ENCODE measurements at regions not wholly inside any gene's neighbourhood (a gene's known extent, or its start where the extent isn't known, plus 50 kb on each side); places are given as distances from the start of the nearest gene placed in this dataset.
"Not testable (repeated sequence)": the region's sequence is repeated elsewhere in the genome, so short reads cannot be mapped to it uniquely, and the experiment has no call there.

DNA sequence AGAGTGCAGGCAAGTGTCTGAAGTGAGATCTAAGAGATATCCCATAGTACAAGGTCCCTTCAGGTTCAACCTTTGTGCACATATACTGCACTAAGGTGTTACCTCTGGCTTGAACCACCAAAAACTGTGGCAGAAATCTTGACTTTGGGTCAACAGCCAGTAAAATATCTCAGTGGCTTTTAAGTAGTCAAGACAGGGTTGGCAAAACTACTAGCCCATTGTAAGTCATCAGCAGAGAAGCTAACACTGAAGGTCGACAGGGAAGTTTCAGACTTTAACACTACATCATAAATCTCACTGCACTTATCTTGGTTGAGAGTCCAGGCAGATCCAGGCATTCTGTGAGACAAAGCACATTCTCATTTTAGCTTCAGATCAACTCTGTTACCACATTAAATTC lies 1684.7 kb downstream of the HACE1 start:
- DNase-seq (ENCODE audit: low read depth in 2 of 2): no peak

DNA sequence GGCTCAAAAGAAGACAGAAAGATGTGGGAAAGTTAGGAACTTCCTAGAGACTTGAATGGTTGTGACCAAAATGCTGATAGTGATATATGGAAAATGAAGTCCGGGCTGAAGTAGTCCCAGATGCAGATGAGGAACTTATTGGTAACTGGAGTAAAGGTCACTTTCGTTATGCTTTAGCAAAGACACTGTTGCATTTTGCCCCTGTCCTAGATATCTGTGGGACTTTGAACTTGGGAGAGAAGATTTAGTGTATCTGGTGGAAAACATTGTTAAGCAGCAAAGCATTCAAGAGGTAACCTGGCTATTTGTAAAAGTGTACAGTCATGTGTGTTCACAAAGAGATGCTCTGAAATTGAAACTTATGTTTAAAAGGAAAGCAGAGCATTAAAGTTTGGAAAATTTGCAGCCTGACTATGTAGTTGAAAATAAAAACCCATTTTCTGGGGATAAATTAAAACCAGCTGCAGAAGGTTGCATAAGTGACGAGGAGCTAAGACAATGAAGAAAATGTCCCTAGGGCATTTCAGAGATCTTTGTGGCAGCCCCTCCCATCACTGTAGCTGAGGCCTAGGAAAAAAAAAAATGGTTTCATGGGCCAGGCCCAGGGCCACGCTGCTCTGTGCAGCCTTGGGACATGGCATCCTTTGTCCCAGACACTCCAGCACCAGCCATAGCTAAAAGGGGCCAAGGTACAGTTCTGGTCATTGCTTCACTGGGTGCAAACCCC lies 1692.2 kb downstream of the HACE1 start:
- DNase-seq (ENCODE audit: low read depth in 2 of 2): no peak

DNA sequence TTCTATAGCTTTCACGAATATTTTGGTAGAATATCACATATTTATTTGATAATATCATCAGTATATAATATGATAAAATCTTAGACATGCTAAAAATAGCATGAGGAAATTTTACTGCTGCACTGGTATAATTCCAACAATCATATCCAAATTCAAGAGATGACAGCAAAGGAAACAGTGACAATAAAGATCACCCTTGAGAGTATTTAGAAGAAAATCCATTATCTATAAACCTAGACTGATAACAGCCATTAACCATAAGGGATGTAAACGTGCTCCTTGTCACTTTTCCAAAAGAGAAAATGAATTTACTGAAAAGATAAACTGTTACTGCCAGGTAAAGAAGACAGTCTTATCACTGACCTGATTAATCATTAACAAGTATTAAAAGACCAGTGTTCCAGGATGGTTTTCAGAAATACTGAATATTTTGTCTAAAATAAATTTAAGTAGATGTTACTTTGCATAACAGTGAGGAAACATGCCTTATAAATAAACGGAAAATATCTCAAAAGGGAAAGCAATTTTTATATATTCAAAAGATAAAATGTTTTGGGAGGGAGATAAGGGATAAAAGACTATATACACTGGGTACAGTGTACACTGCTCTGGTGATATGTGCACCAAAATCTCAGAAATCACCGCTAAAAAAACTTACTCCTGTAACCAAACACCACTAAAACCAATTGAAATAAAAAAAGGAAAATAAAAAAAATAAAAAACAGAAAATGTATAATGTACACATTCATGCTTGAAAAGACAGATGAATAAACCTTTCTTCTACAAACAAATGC lies 1704.7 kb downstream of the HACE1 start:
- no peak for DNase-seq (ENCODE audit: low read depth in 2 of 2)

DNA sequence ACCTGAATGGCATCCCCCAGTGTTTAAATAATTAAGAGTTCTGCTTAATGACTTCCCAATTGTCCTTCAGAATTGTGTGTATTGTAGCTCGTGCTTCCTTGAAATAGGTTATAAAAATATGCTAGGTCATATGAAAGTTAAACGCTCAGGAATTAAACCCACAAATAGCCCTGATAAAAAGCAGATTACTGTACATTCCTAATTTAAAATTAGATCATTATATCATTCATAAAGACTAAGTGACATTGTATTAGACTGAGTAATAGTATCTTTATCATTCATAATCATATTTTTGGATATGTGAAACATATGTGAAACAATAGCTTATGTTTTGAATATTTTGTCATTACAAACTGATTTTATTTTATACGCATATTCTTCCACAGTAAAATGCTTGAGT lies 1706.7 kb downstream of the HACE1 start:
- no peak for DNase-seq (ENCODE audit: low read depth in 2 of 2)

DNA sequence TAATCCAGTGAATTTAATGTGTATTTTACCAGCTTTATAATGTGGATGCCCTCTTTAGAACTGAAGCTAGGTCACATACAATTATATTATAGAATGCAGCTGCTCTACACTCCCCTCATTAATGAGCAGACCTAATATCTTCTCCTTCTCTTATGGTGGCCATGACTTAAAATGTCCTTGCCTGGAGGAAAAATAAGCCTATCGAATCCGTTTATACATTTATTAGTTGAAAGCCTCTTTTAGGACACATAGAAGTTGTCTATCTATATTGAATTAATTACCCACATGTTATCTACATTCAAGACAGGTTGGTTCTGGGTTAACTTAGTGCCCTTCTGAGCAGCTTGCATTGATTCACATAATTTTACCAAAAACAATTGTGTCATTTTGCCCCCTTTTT lies 1716.8 kb downstream of the HACE1 start:
- DNase-seq (ENCODE audit: low read depth in 2 of 2): no peak

DNA sequence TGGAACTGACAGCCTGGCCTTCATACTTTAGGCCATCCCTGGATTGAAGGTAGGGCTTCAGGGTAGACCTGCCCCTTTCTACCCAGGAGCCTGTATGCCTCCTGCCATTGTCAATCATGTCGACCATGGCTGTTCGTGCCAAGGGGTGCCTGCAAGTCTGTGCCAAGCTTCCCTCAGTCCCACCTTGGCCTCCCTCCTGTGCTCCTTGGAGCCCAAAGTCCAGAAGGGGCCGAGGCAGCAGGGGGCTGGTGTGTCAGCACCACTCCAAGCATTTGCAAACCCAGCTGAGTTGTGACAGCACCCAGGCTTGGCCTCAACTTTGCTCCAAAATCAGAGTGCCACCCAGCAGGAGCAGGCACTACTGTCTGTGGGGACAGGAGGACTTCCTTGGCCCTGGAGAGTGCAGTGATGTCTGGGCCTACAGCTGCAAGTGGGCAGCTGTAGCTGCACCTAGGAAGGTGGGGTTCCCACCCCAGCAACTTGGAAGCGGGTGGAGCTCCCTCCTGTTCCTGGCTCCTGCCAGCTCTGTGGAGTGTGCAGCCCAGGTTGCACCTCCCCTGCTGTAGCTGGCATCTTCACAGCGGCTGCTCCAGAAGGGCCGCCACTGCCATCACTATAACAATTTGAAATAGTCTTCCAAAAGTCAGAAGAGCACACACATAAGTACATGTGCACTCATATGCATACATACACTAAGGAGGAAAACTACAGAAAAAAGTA lies 1719.3 kb downstream of the HACE1 start:
- DNase-seq (ENCODE audit: low read depth in 2 of 2): no peak

DNA sequence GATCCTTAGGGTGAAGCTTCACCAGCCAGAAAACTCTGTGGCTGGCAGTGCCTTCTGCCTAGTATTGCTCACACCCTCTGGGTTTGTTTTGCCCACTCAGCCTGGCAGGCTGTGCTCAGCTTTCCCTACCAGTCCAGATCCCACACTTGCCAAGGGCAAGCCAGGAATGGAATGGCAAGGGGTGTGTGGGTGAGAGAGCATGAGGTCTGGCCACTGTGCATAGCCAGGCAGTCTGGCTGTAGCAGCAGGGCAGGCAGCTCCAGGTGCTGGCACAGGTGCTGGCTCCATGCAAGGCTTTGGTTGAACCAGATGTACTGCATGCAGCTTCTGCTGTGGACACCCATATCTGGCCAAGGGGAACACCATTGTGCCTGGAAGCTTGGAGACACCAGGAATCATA lies 1720.3 kb downstream of the HACE1 start:
- DNase-seq (ENCODE audit: low read depth in 2 of 2): no peak

DNA sequence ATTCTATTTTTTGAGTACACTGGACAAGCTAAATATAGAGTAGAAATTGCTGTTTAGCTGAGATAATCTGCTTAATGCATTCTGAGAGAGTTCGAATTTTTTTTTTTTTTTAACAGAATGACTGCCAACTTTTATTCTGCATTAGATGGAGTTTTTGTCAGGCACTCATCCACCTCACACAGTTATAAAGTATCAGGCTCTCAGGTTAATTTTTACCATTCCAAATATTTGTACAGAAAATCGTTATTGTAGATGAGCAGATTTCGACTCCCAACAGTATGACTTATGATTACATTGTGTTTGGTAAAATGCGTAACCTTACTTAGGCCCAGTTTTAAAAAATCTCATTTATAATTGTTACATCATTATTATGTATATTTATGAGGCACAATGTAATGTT lies 1731.0 kb downstream of the GRIK2 start:
- no peak for DNase-seq (ENCODE audit: low read depth in 2 of 2)

DNA sequence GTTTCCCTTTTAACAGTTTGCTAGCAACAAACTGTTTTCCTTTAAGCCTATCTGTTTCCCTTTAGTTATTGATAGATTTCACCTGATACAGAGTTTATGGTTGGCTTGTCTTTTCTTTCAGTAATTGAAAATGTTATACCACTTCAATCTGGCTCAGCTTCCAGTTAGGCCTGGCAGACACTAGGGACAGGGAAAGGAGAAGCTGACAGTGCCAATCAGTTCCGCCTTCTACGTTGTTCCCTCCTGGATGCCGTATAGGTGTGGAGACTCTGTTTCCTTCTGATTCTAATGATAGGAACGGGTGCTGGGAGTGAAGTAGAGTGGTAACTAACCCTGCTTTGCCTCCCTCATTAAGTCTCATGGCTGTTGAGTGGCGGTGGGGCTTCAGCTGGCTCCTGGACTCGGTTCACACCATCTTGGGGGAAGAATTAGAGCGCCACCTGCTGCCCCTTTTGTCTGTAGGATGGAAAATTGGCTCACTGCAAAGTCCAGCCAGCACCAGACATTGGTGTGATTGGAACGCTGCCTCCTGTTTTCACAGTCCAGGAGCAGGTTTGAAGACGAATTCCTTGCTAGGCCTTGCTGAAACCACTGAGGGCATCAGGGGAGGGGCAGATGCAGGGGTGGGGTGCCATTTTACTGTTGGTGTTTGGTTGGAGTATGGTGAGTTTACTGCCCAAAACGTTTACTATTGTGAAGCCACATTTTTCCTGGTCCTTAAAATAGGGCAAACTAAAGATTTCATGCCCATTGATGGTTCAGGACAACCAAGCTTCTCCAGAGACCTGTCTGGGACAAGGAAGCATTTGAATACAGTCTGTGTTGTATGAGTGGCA lies 1729.5 kb downstream of the GRIK2 start:
- DNase-seq (ENCODE audit: low read depth in 2 of 2): no peak

DNA sequence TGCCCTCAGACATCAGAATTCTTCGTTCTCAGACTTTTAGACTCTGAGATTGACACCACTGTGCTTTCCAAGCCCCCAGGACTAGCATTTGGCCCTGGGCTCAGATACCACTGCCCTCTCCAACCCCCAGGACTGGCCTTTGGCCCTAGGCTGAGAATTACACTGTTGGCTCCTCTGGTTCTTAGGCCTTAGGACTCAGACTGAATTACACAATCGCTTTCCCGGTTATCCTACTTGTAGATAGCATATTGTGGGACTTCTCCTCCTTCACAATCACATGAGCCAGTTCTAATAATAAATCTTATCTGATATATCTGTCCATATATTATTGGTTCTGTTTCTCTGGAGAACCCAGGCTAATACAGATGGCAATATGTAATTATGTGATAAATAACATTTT lies 1725.5 kb downstream of the GRIK2 start:
- DNase-seq (ENCODE audit: low read depth in 2 of 2): no peak

DNA sequence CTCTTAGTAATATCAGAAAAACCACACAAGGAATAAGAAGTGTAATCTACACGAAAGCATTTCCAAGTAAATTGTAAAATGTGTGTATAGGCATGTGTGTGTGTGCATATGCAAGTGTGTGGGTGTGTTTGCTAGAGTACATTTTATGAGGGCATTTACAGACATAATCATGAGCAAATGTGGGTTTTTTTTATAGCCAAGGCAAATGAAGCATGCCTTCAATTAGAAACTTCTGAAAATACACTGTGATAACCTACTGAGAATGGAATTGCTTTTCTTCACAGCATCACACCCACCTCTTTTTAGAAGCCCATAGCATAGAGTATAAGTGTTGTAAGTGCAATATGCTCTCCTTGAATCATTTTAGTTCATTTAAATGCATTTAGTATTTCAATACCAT lies 1721.1 kb downstream of the GRIK2 start:
- no peak for DNase-seq (ENCODE audit: low read depth in 2 of 2)

DNA sequence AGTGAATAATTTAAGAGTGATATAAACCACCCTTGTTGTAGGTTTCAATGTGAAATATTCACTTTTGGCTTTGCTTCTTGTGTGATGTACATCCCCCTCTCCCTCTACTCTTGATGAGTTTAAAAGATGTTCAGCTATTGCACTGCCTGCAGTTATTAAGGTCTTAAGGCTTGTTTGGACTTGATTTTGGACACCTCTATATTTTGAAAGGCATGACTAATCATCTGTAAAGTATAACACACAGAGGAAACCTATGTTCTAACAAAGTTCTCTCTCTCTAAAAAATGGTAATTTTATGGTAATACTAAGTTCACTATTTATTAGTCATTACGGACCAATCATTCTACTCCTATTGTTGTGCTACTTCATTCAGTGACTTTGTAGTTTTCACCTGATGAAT lies 1719.9 kb downstream of the GRIK2 start:
- DNase-seq (ENCODE audit: low read depth in 2 of 2): no peak

DNA sequence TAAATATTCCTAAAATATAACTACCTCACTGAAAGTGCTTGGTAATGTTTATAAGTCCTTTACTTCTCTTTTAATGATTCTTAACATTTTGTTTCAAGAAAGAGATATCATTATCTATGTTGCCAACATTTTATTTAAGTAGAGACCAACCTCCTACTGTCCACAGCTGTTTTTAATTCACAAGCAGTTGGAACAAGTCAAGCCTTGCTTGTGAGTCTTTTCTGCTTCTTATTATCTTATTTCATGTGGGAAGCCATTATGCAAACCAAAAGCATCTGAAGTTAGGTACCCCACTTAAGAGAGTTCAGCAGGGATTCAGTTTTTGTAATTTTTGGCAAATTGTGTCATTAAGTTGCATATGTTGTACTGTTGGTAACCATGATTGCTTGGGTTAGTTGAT lies 1714.5 kb downstream of the GRIK2 start:
- DNase-seq (ENCODE audit: low read depth in 2 of 2): no peak

DNA sequence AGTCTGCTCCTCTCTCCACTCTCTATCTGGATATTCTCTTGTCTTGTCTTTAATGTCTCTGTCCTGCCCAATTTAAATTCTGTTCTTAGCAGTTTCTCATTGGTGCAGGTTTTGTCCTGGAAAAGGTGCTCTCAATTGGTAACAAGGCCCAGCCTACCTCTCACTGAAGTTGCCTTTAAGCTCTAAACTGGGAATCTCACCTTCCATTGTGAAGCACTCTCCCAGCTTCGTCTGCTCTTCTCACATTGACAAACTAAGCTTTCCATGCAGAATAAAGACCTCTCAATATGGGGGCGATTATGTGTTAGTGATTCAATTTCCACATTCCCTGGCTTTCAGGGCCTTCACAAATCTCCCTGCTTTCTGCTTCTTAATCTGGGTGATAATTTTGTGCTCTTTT lies 1712.2 kb downstream of the GRIK2 start:
- no peak for DNase-seq (ENCODE audit: low read depth in 2 of 2)

DNA sequence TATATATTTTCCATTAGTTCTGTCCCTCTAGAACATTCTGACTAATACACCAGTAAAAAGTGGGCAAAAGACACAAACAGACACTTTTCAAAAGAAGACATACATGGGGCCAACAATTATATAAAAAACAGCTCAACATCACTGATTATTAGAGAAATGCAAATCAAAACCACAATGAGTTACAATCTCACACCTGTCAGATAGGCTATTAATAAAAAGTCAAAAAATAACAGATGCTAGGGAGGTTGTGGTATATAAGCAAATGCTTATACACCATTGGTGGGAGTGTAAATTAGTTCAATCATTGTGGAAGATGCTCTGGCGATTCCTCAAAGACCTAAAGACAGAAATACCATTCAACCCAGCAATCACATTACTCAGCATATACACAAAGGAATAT lies 1707.8 kb downstream of the GRIK2 start:
- DNase-seq (ENCODE audit: low read depth in 2 of 2): no peak

DNA sequence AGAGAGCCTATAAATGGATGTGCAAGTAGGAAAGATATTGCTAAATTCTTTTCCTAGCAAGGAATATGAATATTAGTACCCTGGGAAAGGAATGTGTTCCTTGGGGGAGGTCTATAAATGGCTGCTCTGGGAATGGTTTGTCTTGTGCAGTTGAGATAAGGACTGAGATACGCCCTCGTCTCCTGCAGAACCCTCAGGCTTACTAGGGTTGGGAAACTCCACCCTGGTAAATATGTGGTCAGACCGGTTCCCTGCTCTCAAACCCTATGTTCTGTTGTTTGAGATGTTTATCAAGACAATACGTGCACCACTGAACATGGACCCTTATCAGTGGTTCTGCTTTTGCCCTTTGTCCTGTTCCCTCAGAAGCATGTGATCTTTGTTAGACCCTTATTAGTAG lies 1698.9 kb downstream of the GRIK2 start:
- not testable (repeated sequence) for DNase-seq (ENCODE audit: low read depth in 2 of 2)

DNA sequence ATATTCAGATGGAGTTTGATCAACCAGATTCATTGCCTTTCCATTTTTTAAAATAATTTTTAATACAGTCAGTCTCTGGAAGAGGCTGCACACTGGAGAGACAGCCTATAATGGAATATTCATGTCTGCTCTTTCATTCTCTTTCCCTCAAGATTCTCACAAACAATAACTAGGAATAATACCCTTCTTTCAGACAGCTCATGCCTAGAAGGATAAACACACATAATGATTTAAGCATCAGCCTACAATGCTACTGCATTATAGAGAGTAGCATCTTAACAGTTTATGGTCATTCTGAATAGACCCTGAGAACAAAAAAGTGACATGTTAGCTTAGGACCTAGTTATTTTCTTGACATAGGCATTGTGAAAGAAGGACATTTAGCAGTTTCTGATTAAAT lies 1692.3 kb downstream of the GRIK2 start:
- no peak for DNase-seq (ENCODE audit: low read depth in 2 of 2)

DNA sequence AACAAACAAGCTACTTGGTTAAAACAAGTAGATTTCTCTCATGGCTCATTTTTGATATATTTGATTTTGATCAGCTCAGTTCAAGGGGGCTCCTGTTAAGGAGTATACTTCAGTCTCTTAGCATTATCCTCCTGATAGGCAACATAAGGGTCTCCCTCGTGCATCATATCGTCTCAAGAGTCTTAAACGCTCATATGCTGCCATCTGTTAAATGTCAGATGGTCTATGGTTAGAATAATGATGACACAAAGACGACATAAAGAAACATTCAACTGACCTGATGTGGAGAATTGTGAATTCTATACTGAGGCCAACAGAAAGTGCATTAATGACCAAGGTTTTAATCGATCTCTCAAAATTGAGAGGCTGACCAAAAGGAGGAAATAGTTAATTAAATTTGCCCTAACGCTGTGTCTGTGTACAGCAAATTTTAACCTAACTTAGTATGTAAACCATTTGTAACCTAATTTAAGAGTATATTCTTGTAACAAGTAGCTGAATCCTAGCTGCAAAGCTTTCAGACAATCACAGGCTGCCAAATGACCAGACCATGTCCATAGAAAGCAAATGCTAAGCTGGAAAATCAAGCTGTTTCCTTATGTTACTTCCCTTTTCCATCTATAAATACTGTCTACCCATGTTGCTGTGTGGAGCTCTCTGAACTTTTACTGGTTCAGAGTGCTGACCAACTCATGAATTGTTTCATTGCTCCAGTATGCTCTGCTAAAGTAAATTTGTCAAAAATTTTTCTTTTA lies 1688.5 kb downstream of the GRIK2 start:
- DNase-seq (ENCODE audit: low read depth in 2 of 2): no peak

DNA sequence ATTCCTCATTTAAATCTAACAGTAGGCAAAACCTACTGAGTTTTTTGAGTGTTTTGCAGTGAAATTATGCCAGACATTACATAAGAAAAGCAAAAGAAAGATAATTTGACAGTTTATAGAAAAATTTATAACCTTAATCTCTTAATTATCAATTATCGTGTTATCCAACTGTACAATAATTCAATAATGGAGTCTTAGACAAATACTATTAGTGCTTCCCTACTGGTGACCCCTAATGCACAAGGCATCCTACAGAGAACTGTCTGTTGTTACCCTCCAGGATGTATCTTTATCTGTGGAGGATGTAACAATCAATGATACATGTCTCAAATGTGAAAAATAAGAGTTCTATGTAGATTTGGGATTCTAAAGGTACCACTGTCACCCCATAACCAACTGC lies 1687.6 kb downstream of the GRIK2 start:
- no peak for DNase-seq (ENCODE audit: low read depth in 2 of 2)

DNA sequence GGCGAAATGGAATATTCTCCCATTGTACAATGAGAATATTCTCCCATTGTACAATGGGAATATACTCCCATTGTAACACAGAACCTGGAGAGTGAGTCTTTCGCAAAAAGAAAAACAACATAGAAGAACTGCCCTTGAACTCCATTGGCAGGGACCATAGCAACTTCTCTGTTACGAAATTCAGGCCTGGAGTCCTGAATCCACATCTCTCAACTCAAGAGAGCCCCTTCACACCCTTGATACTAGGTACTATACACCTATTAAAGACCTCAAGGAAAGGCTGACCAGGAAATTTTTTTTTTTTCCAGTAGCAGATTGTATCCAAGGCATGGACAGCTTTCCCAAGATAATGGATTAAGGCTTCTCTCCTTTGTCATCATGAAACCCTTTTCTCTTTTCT lies 1687.0 kb downstream of the GRIK2 start:
- no peak for DNase-seq (ENCODE audit: low read depth in 2 of 2)

DNA sequence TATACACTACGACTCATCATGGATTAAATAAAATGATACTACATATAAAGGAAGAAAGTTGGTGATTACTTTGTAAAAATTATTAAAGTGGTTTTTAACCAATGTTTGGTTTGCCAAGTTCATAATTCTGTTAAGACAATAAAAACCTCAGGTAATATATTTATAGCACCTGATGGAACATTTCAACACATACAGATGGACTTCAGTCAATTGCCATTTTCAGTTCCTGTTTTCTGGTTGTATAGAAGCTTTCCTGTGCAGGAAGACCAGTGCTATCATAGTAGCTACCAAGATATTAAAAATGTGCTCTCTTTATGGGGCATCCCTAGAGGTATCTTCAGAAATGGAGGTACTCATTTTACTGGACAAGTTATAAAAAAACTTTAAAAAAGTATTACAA lies 1686.4 kb downstream of the GRIK2 start:
- DNase-seq (ENCODE audit: low read depth in 2 of 2): no peak
